Uterus (tissue), 3 donors: ENCODE measurements at regions not wholly inside any gene's neighbourhood (a gene's known extent, or its start where the extent isn't known, plus 50 kb on each side); places are given as distances from the start of the nearest gene placed in this dataset.

Experiments
- DNase-seq, 2 donors: peaks; one replicate each; pipeline ENCODE4 v3.0.0-alpha.2; 2019 to 2020
- H3K27ac ChIP-seq, 2 donors: fragments of 200-600 bp; sonication (generic); 1 replicate in 1 of 2; 2 replicates in 1 of 2; pipeline ENCODE4 v1.5.1; 2016 to 2018
- H3K27me3 ChIP-seq, 2 donors: fragments of 200-600 bp; sonication (generic); one replicate each; pipeline ENCODE4 v1.5.1; 2018 to 2019; ENCODE audit warnings: control low read depth in 1 of 2
- H3K36me3 ChIP-seq, 2 donors: fragments of 200-600 bp; sonication (generic); one replicate each; pipeline ENCODE4 v1.5.1; 2019; ENCODE audit warnings: control low read depth in 1 of 2
- H3K4me1 ChIP-seq, 2 donors: fragments of 200-600 bp; sonication (generic); one replicate each; pipeline ENCODE4 v1.5.1; 2018 to 2019; ENCODE audit warnings: control low read depth in 1 of 2
- H3K4me3 ChIP-seq, 2 donors: fragments of 200-600 bp; sonication (generic); 1 replicate in 1 of 2; 2 replicates in 1 of 2; pipeline ENCODE4 v1.5.1; 2018 to 2019; ENCODE audit warnings: mild to moderate bottlenecking in 1 of 2
- H3K9me3 ChIP-seq, 2 donors: fragments of 200-600 bp; sonication (generic); one replicate each; pipeline ENCODE4 v1.5.1; 2019; ENCODE audit warnings: control low read depth in 1 of 2
- CTCF ChIP-seq, 4 experiments: fragments of 200-600 bp in 2 of 4; fragments of 450-650 bp in 2 of 4; sonication (generic) in 2 of 4; IDR thresholded peaks; one replicate each; pipeline ENCODE4 v1.5.1; 2016 to 2019; ENCODE audit warnings: antibody characterized with exemption in 4 of 4, mild to moderate bottlenecking in 2 of 4, moderate library complexity in 1 of 4
- POLR2A ChIP-seq, 2 donors: fragments of 450-650 bp; IDR thresholded peaks; one replicate each; pipeline ENCODE4 v1.6.1; 2016; ENCODE audit warnings: antibody characterized with exemption in 2 of 2, mild to moderate bottlenecking in 1 of 2, moderate library complexity in 1 of 2
- intact Hi-C: fragments of 100-400 bp; cut with DNase I; formaldehyde crosslinking; loops from one replicate; pipeline ENCODE4 v1.15.1; 2023; ENCODE audit warnings: low total_unique reads
- donor health status: DM: yes; HTN: yes; CAD: no.

GRCh38 chr10:58930500-58930899 is 245.9 kb upstream of the PHYHIPL start:
- intact Hi-C loops, result no loop called here
- Histone ChIP-seq H3K27me3 (no peaks in the 10 kb centered on the region), H3K9me3 (no peaks in the 10 kb centered on the region), H3K4me3 (no peak overlapping the region), H3K4me1 (no peaks in the 10 kb centered on the region), H3K27ac (no peak overlapping the region), H3K36me3 (no peaks in the 10 kb centered on the region)
- DNase-seq, result no peak
- no peak for TF ChIP-seq POLR2A (IDR thresholded peaks at IDR 0.05)
- no peak for TF ChIP-seq CTCF (IDR thresholded peaks at IDR 0.05)

GRCh38 chr10:58932126-58932525 is 244.3 kb upstream of the PHYHIPL start:
- intact Hi-C loops, result no loop called here
- Histone ChIP-seq H3K27me3 (no peaks in the 10 kb centered on the region), H3K9me3 (no peaks in the 10 kb centered on the region), H3K27ac (no peak overlapping the region), H3K4me3 (no peak overlapping the region), H3K36me3 (no peaks in the 10 kb centered on the region), H3K4me1 (no peaks in the 10 kb centered on the region)
- TF ChIP-seq POLR2A (IDR thresholded peaks at IDR 0.05) (no peak), CTCF (IDR thresholded peaks at IDR 0.05) (no peak)
- DNase-seq, result no peak

GRCh38 chr10:58932577-58933314 is 243.7 kb upstream of the PHYHIPL start:
- intact Hi-C loops, result no loop called here
- no peaks in the 10 kb centered on the region for H3K36me3 ChIP-seq
- TF ChIP-seq POLR2A (IDR thresholded peaks at IDR 0.05) (no peak), CTCF (IDR thresholded peaks at IDR 0.05) (no peak)
- no peak overlapping the region for H3K27ac ChIP-seq
- no peak overlapping the region for H3K4me3 ChIP-seq
- no peaks in the 10 kb centered on the region for H3K9me3 ChIP-seq
- no peak for DNase-seq
- no peaks in the 10 kb centered on the region for H3K27me3 ChIP-seq
- no peaks in the 10 kb centered on the region for H3K4me1 ChIP-seq

GRCh38 chr10:58936364-58936763 is 240.1 kb upstream of the PHYHIPL start:
- DNase-seq, result no peak
- TF ChIP-seq CTCF (IDR thresholded peaks at IDR 0.05) (no peak), POLR2A (IDR thresholded peaks at IDR 0.05) (no peak)
- no peak overlapping the region for H3K27ac ChIP-seq
- H3K9me3 ChIP-seq, result no peaks in the 10 kb centered on the region
- H3K27me3 ChIP-seq, result no peaks in the 10 kb centered on the region
- intact Hi-C loops, result no loop called here
- H3K4me3 ChIP-seq, result no peak overlapping the region
- no peaks in the 10 kb centered on the region for H3K36me3 ChIP-seq
- no peaks in the 10 kb centered on the region for H3K4me1 ChIP-seq

GRCh38 chr10:58937423-58937822 is 239.0 kb upstream of the PHYHIPL start:
- no peaks in the 10 kb centered on the region for H3K4me1 ChIP-seq
- no peaks in the 10 kb centered on the region for H3K27me3 ChIP-seq
- no peaks in the 10 kb centered on the region for H3K36me3 ChIP-seq
- no peaks in the 10 kb centered on the region for H3K9me3 ChIP-seq
- TF ChIP-seq POLR2A (IDR thresholded peaks at IDR 0.05) (no peak), CTCF (IDR thresholded peaks at IDR 0.05) (no peak)
- no peak for DNase-seq
- intact Hi-C loops, result no loop called here
- no peak overlapping the region for H3K4me3 ChIP-seq
- no peak overlapping the region for H3K27ac ChIP-seq
